Astrocyte (in vitro differentiated cells and primary cell): ENCODE measurements at regions not wholly inside any gene's neighbourhood (a gene's known extent, or its start where the extent isn't known, plus 50 kb on each side); places are given as distances from the start of the nearest gene placed in this dataset.
"Not testable (repeated sequence)": the region's sequence is repeated elsewhere in the genome, so short reads cannot be mapped to it uniquely, and the experiment has no call there.

Experiments used
- DNase-seq: peaks from one replicate; pipeline ENCODE4 v3.0.0-alpha.2; 2010; ENCODE audit warnings: low read depth
- FAIRE-seq: peaks from 2 replicates; lab custom pipeline; 2011; peaks lifted over from hg19 to GRCh38; lab: Jason Lieb, UNC
- H2AFZ ChIP-seq: 2 replicates; pipeline ENCODE4 v1.6.0; 2012; ENCODE audit warnings: low read depth, low read length, inconsistent platforms
- H3K27ac ChIP-seq: 2 replicates; pipeline ENCODE4 v1.5.1; 2011; ENCODE audit warnings: low read depth, low read length, inconsistent platforms
- H3K27me3 ChIP-seq: 2 replicates; pipeline ENCODE4 v1.6.0; 2011; ENCODE audit warnings: low read length, inconsistent platforms; ENCODE audit not compliant: insufficient read depth
- H3K36me3 ChIP-seq: 2 replicates; pipeline ENCODE4 v1.5.1; 2011; ENCODE audit warnings: low read length, inconsistent platforms; ENCODE audit not compliant: insufficient read depth
- H3K4me1 ChIP-seq: 2 replicates; pipeline ENCODE4 v1.5.1; 2011; ENCODE audit warnings: low read length, inconsistent platforms; ENCODE audit not compliant: insufficient read depth
- H3K4me2 ChIP-seq: 2 replicates; pipeline ENCODE4 v1.6.0; 2012; ENCODE audit warnings: low read length, inconsistent platforms
- H3K4me3 ChIP-seq: 2 replicates; pipeline ENCODE4 v1.5.1; 2011; ENCODE audit warnings: low read depth, mild to moderate bottlenecking, low read length, inconsistent platforms; ENCODE audit not compliant: insufficient read depth
- H3K79me2 ChIP-seq: 2 replicates; pipeline ENCODE4 v1.6.0; 2012; ENCODE audit warnings: mild to moderate bottlenecking, low read length, inconsistent platforms; ENCODE audit not compliant: insufficient read depth
- H3K9ac ChIP-seq: 2 replicates; pipeline ENCODE4 v1.6.0; 2012; ENCODE audit warnings: mild to moderate bottlenecking, low read length, inconsistent platforms
- H3K9me3 ChIP-seq: 2 replicates; pipeline ENCODE4 v1.5.1; 2012; ENCODE audit warnings: low read depth, mild to moderate bottlenecking, low read length, inconsistent platforms; ENCODE audit not compliant: insufficient read depth
- H4K20me1 ChIP-seq: 2 replicates; pipeline ENCODE4 v1.6.0; 2012; ENCODE audit warnings: low read length, inconsistent platforms; ENCODE audit not compliant: insufficient read depth
- H3K27ac Mint-ChIP-seq: one replicate; pipeline ENCODE4 v1.8.0; 2021; ENCODE audit warnings: mild to moderate bottlenecking, mixed read lengths; ENCODE audit not compliant: unreplicated experiment
- H3K27me3 Mint-ChIP-seq: one replicate; pipeline ENCODE4 v1.8.0; 2021; ENCODE audit warnings: low read depth, mixed read lengths; ENCODE audit not compliant: unreplicated experiment
- H3K36me3 Mint-ChIP-seq: one replicate; pipeline ENCODE4 v1.8.0; 2021; ENCODE audit warnings: low read depth, mixed read lengths; ENCODE audit not compliant: unreplicated experiment
- H3K4me1 Mint-ChIP-seq: one replicate; pipeline ENCODE4 v1.8.0; 2021; ENCODE audit warnings: low read depth, mixed read lengths; ENCODE audit not compliant: unreplicated experiment
- H3K4me3 Mint-ChIP-seq: one replicate; pipeline ENCODE4 v1.8.0; 2021; ENCODE audit warnings: mild to moderate bottlenecking, moderate library complexity, mixed read lengths; ENCODE audit not compliant: unreplicated experiment
- H3K9me3 Mint-ChIP-seq: one replicate; pipeline ENCODE4 v1.8.0; 2021; ENCODE audit warnings: mild to moderate bottlenecking, mixed read lengths; ENCODE audit not compliant: unreplicated experiment
- EZH2 ChIP-seq: IDR thresholded peaks from 2 replicates; pipeline ENCODE4 v1.6.1; 2012; ENCODE audit warnings: mild to moderate bottlenecking, low read length, inconsistent platforms; ENCODE audit not compliant: insufficient read depth
- TF ChIP-seq, protein P1 (sequence below): IDR thresholded peaks from 2 replicates; pipeline ENCODE4 v1.5.1; 2011; ENCODE audit warnings: low read depth, mild to moderate bottlenecking, inconsistent platforms, low read length, moderate library complexity; ENCODE audit not compliant: insufficient read depth

DNA sequence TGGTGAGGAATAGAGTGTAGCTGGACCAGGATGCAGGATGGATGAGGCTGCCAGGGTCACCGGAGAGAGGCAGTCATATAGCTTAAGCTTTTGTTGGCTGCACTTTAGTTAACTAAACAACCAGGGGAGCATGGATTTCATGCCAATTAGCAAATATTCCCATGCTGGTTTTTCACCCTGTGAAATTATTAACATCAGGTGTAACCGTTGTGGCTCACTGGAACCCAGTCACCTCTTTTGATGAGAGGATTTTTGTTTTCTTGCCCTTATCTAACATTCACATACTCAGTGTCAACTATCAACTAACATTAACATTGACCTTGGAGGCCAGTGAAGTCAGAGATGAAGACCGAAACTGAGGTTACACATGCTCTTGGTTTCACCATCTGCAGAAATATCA is 97.2 kb upstream of the BASP1 start:
- peaks cover 26% of the 10 kb centered on the region for H3K4me1 Mint-ChIP-seq
- no peak for FAIRE-seq

DNA sequence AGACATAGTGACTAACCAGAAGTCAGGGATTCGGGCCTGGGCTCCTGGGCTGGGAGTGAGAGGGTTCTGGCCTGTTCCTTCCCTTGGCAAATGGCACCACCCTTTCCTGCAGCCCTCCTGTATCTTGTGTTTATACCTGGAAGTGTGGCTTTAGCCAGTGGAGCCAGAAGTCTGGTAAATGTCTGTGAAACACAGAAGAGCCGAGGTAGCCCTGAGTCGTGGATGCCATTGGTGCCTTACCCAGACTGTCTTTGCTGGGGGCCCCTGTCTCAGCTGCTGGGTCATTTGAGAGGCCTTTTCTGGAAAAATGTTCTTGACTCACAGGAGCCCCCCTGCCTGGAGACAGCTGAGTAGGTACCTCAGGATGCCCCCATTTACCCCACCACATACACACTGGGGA is 95.7 kb upstream of the BASP1 start:
- Histone ChIP-seq H3K4me3 (no peak overlapping the region), H3K4me2 (no peak overlapping the region), H2AFZ (no peak overlapping the region), H3K9me3 (no peaks in the 10 kb centered on the region), H3K4me1 (peaks cover 8% of the 10 kb centered on the region), H3K27ac (no peak overlapping the region), H3K27me3 (no peaks in the 10 kb centered on the region), H3K79me2 (no peaks in the 10 kb centered on the region), H4K20me1 (no peaks in the 10 kb centered on the region), H3K36me3 (no peaks in the 10 kb centered on the region), H3K9ac (no peak overlapping the region)
- no peak for DNase-seq
- peaks cover 2% of the 10 kb centered on the region for H3K9me3 Mint-ChIP-seq
- no peak overlapping the region for H3K27ac Mint-ChIP-seq
- H3K36me3 Mint-ChIP-seq, result peaks cover 3% of the 10 kb centered on the region
- no peak for TF ChIP-seq EZH2
- TF ChIP-seq, protein P1, sequence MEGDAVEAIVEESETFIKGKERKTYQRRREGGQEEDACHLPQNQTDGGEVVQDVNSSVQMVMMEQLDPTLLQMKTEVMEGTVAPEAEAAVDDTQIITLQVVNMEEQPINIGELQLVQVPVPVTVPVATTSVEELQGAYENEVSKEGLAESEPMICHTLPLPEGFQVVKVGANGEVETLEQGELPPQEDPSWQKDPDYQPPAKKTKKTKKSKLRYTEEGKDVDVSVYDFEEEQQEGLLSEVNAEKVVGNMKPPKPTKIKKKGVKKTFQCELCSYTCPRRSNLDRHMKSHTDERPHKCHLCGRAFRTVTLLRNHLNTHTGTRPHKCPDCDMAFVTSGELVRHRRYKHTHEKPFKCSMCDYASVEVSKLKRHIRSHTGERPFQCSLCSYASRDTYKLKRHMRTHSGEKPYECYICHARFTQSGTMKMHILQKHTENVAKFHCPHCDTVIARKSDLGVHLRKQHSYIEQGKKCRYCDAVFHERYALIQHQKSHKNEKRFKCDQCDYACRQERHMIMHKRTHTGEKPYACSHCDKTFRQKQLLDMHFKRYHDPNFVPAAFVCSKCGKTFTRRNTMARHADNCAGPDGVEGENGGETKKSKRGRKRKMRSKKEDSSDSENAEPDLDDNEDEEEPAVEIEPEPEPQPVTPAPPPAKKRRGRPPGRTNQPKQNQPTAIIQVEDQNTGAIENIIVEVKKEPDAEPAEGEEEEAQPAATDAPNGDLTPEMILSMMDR, result no peak
- no peak for FAIRE-seq
- H3K4me1 Mint-ChIP-seq, result peaks cover 26% of the 10 kb centered on the region
- H3K4me3 Mint-ChIP-seq, result no peak overlapping the region
- H3K27me3 Mint-ChIP-seq, result no peaks in the 10 kb centered on the region

More for the DNA sequence above, 97.2 kb upstream of the BASP1 start:
- TF ChIP-seq EZH2, result no peak
- TF ChIP-seq, protein P1, result no peak
- H3K9ac ChIP-seq, result no peak overlapping the region
- no peak overlapping the region for H2AFZ ChIP-seq
- no peak overlapping the region for H3K4me3 ChIP-seq
- peak overlapping the region; percentile 87 for H3K27ac ChIP-seq
- Mint-ChIP-seq H3K27ac (no peak overlapping the region), H3K4me3 (no peak overlapping the region), H3K9me3 (peaks cover 2% of the 10 kb centered on the region), H3K36me3 (peaks cover 3% of the 10 kb centered on the region), H3K27me3 (no peaks in the 10 kb centered on the region)
- H3K36me3 ChIP-seq, result no peaks in the 10 kb centered on the region
- DNase-seq, result no peak
- peaks cover 16% of the 10 kb centered on the region for H3K4me1 ChIP-seq
- no peak overlapping the region for H3K4me2 ChIP-seq
- H3K9me3 ChIP-seq, result no peaks in the 10 kb centered on the region
- H4K20me1 ChIP-seq, result no peaks in the 10 kb centered on the region
- H3K27me3 ChIP-seq, result no peaks in the 10 kb centered on the region
- no peaks in the 10 kb centered on the region for H3K79me2 ChIP-seq

DNA sequence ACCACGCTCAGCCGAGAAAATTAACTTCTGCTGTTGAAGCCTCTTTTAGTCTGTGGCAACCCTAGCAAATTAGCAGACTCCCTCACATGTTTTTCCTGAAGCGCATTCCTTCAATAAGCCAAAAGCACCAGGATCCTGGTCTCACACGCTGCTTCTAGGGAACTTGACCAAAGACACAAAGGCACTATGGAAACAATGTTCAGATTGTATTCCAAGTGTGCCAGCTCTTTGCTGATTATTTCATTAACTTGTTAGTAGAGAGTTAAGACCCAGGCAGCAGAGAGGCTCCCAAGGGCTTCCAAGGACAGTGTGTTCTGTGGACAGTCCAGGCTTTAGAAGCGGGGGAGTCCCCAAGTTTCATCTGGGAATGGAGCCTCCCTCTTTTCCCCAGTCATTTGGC is 94.4 kb upstream of the BASP1 start:
- Histone ChIP-seq H3K27me3 (no peaks in the 10 kb centered on the region), H3K36me3 (no peaks in the 10 kb centered on the region), H4K20me1 (no peaks in the 10 kb centered on the region), H3K9me3 (no peaks in the 10 kb centered on the region), H3K79me2 (no peaks in the 10 kb centered on the region), H3K27ac (no peak overlapping the region), H3K4me2 (no peak overlapping the region), H3K4me3 (no peak overlapping the region), H3K4me1 (peaks cover 19% of the 10 kb centered on the region), H2AFZ (no peak overlapping the region), H3K9ac (no peak overlapping the region)
- no peak for FAIRE-seq
- Mint-ChIP-seq H3K4me3 (no peak overlapping the region), H3K4me1 (peaks cover 32% of the 10 kb centered on the region), H3K9me3 (peaks cover 2% of the 10 kb centered on the region), H3K27ac (no peak overlapping the region), H3K27me3 (no peaks in the 10 kb centered on the region), H3K36me3 (peaks cover 3% of the 10 kb centered on the region)
- TF ChIP-seq EZH2, result no peak
- TF ChIP-seq, protein P1, result no peak
- DNase-seq, result peak; percentile 14

DNA sequence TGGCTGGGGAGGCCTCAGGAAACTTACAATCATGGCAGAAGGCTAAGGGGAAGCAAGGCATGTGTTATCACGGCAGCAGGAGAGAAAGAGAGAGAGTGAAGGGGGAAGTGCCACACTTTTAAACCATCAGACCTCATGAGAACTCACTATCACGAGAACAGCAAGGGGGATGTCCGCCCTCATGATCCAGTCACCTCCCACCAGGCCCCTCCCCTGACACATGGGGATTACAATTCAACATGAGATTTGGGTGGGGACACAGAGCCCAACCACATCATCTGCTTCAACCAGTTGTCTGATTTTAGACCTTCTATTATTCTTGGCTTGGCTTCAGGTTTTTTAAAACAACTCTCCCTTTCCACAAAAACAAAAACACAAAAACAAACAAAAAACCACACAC is 93.7 kb upstream of the BASP1 start:
- not testable (repeated sequence) for DNase-seq, H3K27me3 Mint-ChIP-seq, H3K4me3 ChIP-seq, H3K9ac ChIP-seq, H3K27ac ChIP-seq, H3K79me2 ChIP-seq, H4K20me1 ChIP-seq, H3K27me3 ChIP-seq, H3K9me3 ChIP-seq, H2AFZ ChIP-seq, H3K4me2 ChIP-seq, H3K9me3 Mint-ChIP-seq, H3K4me3 Mint-ChIP-seq, H3K27ac Mint-ChIP-seq, FAIRE-seq, H3K36me3 Mint-ChIP-seq, H3K36me3 ChIP-seq
- H3K4me1 Mint-ChIP-seq, result peaks cover 28% of the 10 kb centered on the region
- H3K4me1 ChIP-seq, result peaks cover 23% of the 10 kb centered on the region
